Adrenal gland (tissue), 5 donors: ENCODE measurements at regions not wholly inside any gene's neighbourhood (a gene's known extent, or its start where the extent isn't known, plus 50 kb on each side); places are given as distances from the start of the nearest gene placed in this dataset.
A peak's percentile ranks its signal among the peaks of the same experiment; 100 is the strongest.
"Not testable (repeated sequence)": the region's sequence is repeated elsewhere in the genome, so short reads cannot be mapped to it uniquely, and the experiment has no call there.

Experiments
- CTCF ChIP-seq, 6 experiments: fragments of 450-650 bp in 4 of 6; fragments of 200-600 bp in 2 of 6; sonication (generic) in 1 of 6; IDR thresholded peaks; 1 replicate in 5 of 6; 2 replicates in 1 of 6; pipeline versions ENCODE4 v1.5.1 to v1.8.0; 2016 to 2021; ENCODE audit warnings: antibody characterized with exemption in 6 of 6, mild to moderate bottlenecking in 2 of 6, moderate library complexity in 1 of 6
- POLR2A ChIP-seq, 2 donors: fragments of 450-650 bp; IDR thresholded peaks; one replicate each; pipeline ENCODE4 v1.6.1; 2017; ENCODE audit warnings: antibody characterized with exemption in 2 of 2, mild to moderate bottlenecking in 2 of 2, moderate library complexity in 1 of 2
- donor health status: DM: no; HTN: no; CAD: no.

- TF ChIP-seq CTCF (IDR thresholded peaks at IDR 0.05), result peak; percentile 27 to 55 (median 42)
- TF ChIP-seq POLR2A (IDR thresholded peaks at IDR 0.05), result not testable (repeated sequence)
Observed at GRCh38 chr3:75258825-75259683, 405.1 kb upstream of the FRG2C start.
